GM06990 (cell line): ENCODE measurements at regions not wholly inside any gene's neighbourhood (a gene's known extent, or its start where the extent isn't known, plus 50 kb on each side); places are given as distances from the start of the nearest gene placed in this dataset.

Experiments
- DNase-seq: peaks from one replicate; pipeline ENCODE4 v3.0.0-alpha.2; 2011; ENCODE audit not compliant: insufficient read length; ENCODE audit errors: extremely low read depth
- H3K27me3 ChIP-seq: replicated peaks from 2 replicates; pipeline ENCODE4 v1.6.0; 2011; ENCODE audit warnings: low read length; ENCODE audit not compliant: control insufficient read depth, insufficient read depth
- H3K36me3 ChIP-seq: 2 replicates; pipeline ENCODE4 v1.5.1; 2011; ENCODE audit warnings: low read length; ENCODE audit not compliant: control insufficient read depth, insufficient read depth
- H3K4me3 ChIP-seq: replicated peaks from 2 replicates; pipeline ENCODE4 v1.5.1; 2011; ENCODE audit warnings: low read depth, mild to moderate bottlenecking, control low read depth, low read length
- TF ChIP-seq, protein P1 (sequence below): IDR thresholded peaks from 2 replicates; pipeline ENCODE4 v1.5.1; 2011; ENCODE audit warnings: low read length, control low read depth, mild to moderate bottlenecking, inconsistent platforms; ENCODE audit not compliant: insufficient read depth, poor library complexity, severe bottlenecking

DNA sequence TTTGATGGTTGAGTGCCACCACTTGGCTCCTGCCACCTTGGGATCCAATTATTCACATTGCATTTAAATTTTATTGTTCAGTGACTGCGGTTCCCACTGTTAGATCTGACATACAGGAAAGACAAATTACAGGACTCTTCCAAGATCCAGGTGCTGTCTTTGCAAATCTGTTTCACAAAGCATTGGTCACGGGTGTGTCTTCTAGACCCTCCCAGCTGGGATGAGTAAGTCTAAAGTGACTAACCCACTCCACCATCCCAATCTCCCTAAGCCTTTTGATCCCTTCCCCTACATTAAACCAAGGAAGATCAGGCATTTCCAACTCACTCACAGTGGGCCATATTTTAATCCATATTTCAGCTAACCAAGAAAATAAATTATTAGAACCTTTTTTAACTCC lies 1016.3 kb upstream of the CTNND2 start:
- no peaks in the 10 kb centered on the region for H3K36me3 ChIP-seq
- TF ChIP-seq, protein P1, sequence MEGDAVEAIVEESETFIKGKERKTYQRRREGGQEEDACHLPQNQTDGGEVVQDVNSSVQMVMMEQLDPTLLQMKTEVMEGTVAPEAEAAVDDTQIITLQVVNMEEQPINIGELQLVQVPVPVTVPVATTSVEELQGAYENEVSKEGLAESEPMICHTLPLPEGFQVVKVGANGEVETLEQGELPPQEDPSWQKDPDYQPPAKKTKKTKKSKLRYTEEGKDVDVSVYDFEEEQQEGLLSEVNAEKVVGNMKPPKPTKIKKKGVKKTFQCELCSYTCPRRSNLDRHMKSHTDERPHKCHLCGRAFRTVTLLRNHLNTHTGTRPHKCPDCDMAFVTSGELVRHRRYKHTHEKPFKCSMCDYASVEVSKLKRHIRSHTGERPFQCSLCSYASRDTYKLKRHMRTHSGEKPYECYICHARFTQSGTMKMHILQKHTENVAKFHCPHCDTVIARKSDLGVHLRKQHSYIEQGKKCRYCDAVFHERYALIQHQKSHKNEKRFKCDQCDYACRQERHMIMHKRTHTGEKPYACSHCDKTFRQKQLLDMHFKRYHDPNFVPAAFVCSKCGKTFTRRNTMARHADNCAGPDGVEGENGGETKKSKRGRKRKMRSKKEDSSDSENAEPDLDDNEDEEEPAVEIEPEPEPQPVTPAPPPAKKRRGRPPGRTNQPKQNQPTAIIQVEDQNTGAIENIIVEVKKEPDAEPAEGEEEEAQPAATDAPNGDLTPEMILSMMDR = no peak
- no peak overlapping the region for H3K4me3 ChIP-seq
- DNase-seq = no peak
- H3K27me3 ChIP-seq = no peaks in the 10 kb centered on the region

GRCh38 chr5:12911156-12911555 lies 1006.9 kb upstream of the CTNND2 start:
- Histone ChIP-seq H3K4me3 (no peak overlapping the region), H3K36me3 (no peaks in the 10 kb centered on the region), H3K27me3 (no peaks in the 10 kb centered on the region)
- TF ChIP-seq, protein P1 = no peak
- DNase-seq = no peak

DNA sequence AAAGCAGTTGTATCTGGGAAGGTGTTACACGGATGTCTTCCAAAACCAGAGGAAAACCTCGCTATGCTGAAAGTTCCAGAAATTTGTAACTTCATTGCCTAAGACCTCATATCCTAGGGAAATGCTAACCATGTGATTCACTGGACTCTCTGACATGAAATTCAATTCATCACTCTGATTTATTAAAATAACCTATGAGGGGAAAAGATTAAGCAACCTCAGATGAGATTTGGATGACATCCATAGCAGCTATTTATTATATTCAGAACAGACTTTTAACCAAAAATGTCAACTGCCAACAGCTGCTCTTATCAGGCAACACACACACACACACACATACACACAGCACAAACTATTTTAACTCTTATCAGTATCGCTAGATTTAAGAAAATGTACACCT lies 1006.4 kb upstream of the CTNND2 start:
- Histone ChIP-seq H3K27me3 (no peaks in the 10 kb centered on the region), H3K36me3 (no peaks in the 10 kb centered on the region), H3K4me3 (no peak overlapping the region)
- TF ChIP-seq, protein P1 = no peak
- no peak for DNase-seq

DNA sequence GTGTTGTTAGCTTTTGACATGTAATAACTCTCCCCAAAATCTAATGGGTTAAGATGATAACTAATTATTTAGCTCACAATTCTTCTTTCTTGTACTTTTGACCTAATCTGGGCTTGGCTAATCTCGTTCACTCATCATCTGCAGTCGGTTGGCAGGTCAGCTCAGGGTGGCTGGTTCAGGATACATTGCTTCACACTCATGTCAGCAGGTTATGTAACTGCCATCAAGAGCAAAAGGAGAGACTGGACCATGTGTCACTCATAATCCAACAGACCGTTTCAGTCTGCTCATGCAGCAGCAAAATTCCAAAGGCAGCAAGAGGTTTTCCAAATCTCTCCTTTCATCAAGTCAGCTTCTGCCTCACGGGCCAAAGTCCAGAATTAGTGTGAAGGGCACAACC lies 998.4 kb upstream of the CTNND2 start:
- TF ChIP-seq, protein P1 = no peak
- DNase-seq = no peak
- H3K27me3 ChIP-seq = no peaks in the 10 kb centered on the region
- no peak overlapping the region for H3K4me3 ChIP-seq
- no peaks in the 10 kb centered on the region for H3K36me3 ChIP-seq

DNA sequence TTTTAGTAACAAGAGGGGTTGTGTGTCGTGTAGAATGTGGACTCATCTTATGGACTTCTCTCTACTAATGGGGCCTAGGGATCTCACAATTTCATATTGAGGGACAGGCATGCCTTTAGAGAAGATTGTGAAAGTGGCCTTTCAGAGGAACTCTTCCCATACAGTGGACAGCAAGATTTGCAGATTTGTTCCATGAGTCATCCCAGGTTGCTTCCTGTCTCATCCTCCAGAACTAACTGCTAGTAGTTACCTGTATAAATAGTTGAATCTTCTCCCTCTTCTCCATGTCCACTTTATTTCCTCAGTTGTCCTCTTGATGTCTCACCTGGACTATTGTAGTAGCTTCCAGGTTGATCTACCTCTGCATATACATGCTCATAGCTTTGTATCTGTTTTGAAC lies 997.5 kb upstream of the CTNND2 start:
- Histone ChIP-seq H3K27me3 (no peaks in the 10 kb centered on the region), H3K4me3 (no peak overlapping the region), H3K36me3 (no peaks in the 10 kb centered on the region)
- TF ChIP-seq, protein P1 = no peak
- no peak for DNase-seq

GRCh38 chr5:12896086-12896485 lies 991.8 kb upstream of the CTNND2 start:
- no peaks in the 10 kb centered on the region for H3K27me3 ChIP-seq
- no peak for DNase-seq
- TF ChIP-seq, protein P1 = no peak
- H3K4me3 ChIP-seq = no peak overlapping the region
- H3K36me3 ChIP-seq = no peaks in the 10 kb centered on the region
